HepG2 (cell line): ENCODE measurements at regions not wholly inside any gene's neighbourhood (a gene's known extent, or its start where the extent isn't known, plus 50 kb on each side); places are given as distances from the start of the nearest gene placed in this dataset.

Experiments
- ATF1 ChIP-seq: IDR thresholded peaks from 2 replicates; pipeline ENCODE4 v1.6.1; 2016; ENCODE audit warnings: mild to moderate bottlenecking, control low read depth
- HIVEP1 ChIP-seq: sonication (generic); formaldehyde crosslinking; IDR thresholded peaks from 2 replicates; pipeline ENCODE4 v1.4.0; 2020; ENCODE audit warnings: mild to moderate bottlenecking, missing genetic modification reagents
- KDM5B ChIP-seq: sonication (generic); formaldehyde crosslinking; IDR thresholded peaks from 2 replicates; pipeline ENCODE4 v1.4.0; 2020; ENCODE audit warnings: missing genetic modification reagents, mild to moderate bottlenecking, borderline replicate concordance
- KLF16 ChIP-seq, 2 experiments: sonication (generic) in 1 of 2; formaldehyde crosslinking in 1 of 2; IDR thresholded peaks; 2 replicates each; pipeline versions ENCODE4 v1.6.1 to v1.8.0; 2016 to 2023; ENCODE audit warnings: missing genetic modification reagents in 2 of 2, missing compliant biosample characterization in 1 of 2
- MYNN ChIP-seq: sonication (generic); formaldehyde crosslinking; IDR thresholded peaks from 2 replicates; pipeline ENCODE4 v1.4.0; 2020; ENCODE audit warnings: mild to moderate bottlenecking, low read depth, missing genetic modification reagents
- SNAPC5 ChIP-seq: sonication (generic); formaldehyde crosslinking; IDR thresholded peaks from 2 replicates; pipeline ENCODE4 v1.8.1; 2023; ENCODE audit warnings: mild to moderate bottlenecking, missing genetic modification reagents, borderline replicate concordance
- ZNF274 ChIP-seq: sonication (generic); formaldehyde crosslinking; IDR thresholded peaks from 2 replicates; pipeline ENCODE4 v1.5.1; 2020; ENCODE audit warnings: mild to moderate bottlenecking, missing genetic modification reagents

- TF ChIP-seq ATF1 (CRISPR knock-in tag) (no peak), SNAPC5 (CRISPR knock-in tag) (no peak), KDM5B (CRISPR knock-in tag) (no peak), ZNF274 (no peak), KLF16 (CRISPR knock-in tag; IDR thresholded peaks at IDR 0.05) (no peak), HIVEP1 (CRISPR knock-in tag) (no peak), MYNN (CRISPR knock-in tag) (no peak)
Observed at GRCh38 chr20:19138758-19139157, 73.7 kb upstream of the SLC24A3 start.
